ENCODE measurements at regions not wholly inside any gene's neighbourhood (a gene's known extent, or its start where the extent isn't known, plus 50 kb on each side); places are given as distances from the start of the nearest gene placed in this dataset.

DNA sequence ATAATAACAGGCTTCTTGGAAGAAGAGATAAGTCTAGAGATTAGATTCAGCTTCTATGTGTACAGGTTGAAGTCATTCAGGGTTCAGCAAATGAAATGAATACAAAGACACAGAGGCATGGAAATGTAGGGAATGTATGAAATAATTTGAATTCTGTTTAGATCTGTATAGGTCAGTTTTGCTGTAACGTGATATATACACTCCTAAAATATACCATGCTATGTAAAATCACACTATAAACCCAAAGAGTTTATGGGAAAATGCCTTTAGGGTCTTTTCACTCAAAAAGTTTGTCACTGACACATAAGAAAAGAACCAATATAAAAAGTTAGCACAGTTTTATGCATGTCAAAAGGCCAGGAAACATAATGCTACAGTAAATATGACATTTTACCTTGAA lies 854.0 kb downstream of the LRFN5 start:
- no peak for DNase-seq

DNA sequence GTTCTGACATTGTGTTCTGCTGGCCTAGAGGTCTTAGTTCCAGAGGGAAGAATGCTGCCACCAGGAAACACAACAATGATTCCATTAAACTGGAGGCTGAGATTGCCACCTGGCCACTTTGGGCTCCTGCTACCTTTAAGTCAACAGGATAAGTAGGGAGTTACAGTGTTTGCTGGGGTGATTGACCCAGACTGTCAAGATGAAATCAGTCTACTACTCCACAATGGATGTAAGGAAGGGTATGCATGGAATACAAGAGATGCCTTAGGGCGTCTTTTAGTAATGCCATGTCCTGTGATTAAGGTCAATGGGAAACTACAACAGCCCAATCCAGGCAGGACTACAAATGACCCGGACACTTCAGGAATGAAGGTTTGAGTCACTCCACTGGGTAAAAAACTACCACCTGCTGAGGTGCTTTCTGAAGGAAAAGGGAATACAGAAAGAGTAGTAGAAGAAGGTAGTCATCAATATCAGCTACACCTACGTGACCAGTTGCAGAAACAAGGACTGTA lies 852.6 kb downstream of the LRFN5 start:
- no peak for DNase-seq

DNA sequence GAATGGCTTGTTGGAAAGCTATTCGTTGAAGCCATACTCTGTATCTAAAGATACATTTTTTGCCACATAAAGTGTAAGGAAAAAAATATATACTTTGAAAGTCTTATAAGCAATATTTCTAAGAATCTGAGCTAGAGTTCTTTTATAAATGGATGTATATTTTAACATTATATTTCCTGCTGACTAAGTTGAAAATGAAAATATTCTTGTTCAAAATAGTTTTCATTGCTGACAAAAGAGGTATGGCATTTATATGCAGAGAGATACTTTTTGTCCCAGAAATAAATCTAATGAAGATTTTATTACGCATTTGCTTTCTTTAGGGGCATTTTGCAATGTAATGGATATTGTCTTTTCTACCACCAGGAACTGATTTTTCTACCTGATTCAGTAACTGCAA lies 834.9 kb downstream of the LRFN5 start:
- no peak for DNase-seq

DNA sequence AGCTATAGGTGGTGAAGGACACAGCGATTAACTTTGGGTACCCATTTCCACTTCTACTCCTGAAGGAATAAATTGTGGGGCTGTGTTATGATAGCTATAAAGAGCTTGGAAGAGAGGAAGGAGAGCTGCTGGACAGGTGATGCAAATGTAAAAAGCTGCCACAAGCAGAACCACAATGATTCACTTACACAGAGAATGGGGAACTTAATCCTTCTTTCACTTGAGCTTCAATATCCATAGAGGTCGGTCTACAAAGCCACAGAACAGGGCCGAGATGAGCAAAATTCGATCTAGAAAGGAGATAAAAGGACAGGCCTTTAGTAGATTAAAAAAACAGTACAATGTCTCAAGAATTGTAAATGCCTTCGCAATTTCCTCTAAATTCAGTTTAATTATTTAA lies 831.1 kb downstream of the LRFN5 start:
- no peak for DNase-seq

DNA sequence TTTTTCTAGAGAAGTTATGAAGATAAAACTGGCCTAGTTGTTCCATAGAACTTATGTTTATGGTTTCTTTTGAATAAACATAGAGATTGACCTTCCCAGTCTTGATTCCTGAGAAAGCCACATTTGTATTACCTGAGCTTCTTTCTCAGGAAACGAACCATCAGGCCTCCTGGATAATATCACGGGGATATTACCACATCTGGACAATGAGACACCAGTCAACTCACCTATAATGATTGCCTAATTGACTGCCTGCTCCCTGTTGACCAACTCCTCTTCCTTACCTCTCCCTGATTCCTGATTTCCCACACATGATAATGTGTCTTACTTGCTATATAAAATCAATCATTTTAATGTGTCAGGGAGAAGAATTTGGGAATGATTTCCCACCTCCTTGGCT lies 822.7 kb downstream of the LRFN5 start:
- DNase-seq, result no peak

DNA sequence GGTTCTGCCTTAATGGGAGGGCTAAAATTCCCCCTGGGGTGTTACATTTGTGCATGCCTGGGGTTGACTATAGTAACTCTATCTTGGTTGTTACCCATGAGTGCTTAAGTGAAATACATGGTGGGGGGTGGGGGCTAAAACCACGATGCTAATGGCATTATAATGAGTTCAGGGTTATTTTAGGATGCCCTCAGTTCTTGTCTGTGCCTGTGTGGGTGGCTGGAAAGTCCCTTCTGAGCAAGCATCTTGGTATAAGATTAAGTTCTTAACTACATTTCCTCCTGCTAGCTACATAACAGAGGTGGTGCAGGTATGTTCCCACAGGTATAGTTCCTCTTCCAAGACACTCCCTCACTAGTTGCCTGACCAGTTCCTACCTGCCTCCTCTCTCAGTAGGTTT lies 822.3 kb downstream of the LRFN5 start:
- DNase-seq, result no peak

DNA sequence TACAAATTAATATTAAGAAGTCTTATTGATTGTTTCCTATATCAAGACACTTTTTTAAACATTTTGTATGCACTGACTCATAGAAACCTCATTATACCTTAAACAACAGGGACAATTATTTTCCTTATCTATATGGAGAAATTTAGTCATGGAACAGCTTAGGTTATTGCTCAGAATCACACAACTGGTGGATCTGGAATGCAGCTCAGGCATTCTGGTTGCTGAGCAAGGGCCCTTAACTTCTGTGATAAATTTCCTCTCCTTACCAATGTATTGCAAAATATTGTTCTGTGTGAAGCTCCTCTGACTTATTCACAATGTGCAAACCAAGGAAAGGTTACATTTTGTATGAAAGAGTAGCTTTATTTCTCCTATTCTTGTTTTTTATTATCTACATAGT lies 817.8 kb downstream of the LRFN5 start:
- DNase-seq, result no peak

DNA sequence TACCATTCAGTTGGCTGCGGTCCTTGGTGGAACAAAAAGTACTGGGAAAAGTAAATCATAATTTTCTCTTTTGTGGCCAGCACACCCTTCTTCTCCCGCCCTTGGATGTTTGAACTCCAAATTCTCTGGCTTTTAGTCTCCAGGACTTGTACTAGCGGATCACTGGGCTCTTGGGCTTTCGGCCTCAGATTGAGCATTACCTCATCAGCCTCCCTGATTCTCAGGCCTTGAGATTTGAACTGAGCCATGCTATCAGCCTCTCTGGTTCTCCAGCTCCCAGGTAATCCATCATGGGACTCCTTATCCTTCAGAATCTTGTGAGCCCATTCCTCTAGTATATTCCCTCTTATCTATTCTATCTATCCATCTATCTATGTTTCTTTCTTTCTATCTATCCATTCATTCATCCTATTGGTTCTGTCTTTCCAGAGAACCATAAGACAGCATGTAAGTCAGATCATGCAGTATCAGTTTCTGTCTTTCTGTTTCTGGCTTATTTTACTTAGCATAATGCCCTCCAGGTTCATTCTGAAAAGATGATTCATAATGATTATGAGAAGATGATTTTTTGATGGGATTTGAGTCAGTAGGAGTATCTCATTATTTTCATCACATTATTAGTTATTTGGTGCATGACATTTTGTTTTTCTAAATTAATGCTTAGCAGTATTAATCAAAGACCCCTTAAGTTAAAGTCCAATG lies 814.9 kb downstream of the LRFN5 start:
- no peak for DNase-seq

DNA sequence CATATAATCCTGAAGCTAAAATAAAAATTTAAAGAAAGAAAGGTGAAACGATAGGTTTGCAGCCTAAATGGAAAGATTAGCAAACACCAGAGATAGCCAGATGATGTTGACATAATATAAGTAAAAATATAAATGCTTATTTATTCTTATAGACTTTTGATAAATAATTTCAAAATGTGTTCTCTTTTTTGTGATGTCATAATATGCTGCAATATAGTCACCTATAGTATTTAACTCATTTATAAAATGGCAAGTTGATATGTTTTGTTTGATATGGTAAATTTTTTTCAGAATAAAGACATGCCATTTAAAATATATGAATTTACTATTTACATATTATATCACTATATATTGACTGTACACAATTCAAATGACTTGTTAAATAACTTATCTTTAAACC lies 813.4 kb downstream of the LRFN5 start:
- no peak for DNase-seq

DNA sequence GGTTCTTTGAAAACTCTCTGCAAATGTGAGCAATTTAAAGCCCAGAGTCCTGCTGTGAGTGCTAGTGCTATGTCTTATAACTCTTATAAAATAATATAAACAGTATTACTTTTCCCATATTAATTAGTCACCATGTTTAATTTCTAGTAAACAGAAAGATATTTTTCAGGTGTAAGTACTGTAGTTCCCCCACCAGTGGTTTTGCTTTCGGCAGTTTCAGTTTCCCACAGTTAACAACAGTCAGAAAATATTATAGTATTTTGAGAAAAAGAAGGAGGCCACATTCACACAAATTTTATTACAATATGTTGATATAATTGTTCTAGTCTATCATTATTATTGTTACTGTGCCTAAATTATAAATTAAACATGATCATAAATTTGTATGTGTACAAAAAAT lies 800.5 kb downstream of the LRFN5 start:
- no peak for DNase-seq

DNA sequence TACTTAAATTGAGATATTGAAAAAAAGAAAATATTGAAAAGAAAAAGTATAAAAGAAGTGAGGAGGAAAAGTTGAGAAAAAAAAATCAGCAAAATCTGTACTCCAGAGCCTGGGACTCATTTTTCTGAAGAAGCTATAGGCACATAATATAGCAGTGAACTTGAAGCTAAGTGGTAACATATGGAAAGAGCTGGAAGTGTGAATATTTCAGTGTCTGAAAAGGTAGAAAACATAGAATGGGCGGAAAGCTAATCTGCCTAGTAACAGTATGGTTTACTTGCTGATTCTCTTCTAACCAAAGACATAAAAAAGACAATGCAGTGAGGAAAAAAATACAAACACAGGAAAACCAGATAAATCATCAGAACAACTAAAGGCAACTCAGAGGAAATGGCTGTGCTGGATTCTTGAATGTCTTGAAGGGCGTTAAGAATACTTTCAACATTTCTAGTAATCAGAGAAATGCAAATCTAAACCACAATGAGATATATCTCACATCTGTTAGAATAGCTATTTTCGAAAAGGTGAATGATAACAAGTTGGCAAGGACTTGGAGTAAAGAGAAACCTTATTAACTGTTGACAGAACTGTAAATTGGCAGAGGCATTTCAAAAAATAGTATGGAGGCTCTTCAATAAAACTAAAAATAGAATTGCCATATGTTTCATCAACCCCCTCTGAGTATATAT lies 784.6 kb downstream of the LRFN5 start:
- no peak for DNase-seq

DNA sequence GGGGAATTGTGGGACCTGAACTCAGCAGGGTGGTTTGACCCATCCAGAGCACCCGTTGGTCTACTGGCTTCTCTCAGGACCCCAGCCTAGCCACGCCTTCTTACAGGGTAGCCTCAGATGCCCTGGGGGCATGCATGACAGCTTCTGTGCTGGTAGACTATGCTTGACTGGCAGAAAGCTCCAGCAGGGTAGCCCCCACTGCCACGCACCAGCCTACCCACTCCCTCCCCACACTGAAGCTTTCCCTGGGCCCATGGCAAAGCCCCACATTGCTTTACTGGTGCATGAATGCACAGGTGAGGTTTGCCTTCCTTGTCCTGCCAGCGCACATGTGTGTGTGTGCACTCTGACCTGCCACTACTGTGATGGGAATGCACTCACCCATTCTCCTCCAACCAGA lies 772.2 kb downstream of the LRFN5 start:
- no peak for DNase-seq

DNA sequence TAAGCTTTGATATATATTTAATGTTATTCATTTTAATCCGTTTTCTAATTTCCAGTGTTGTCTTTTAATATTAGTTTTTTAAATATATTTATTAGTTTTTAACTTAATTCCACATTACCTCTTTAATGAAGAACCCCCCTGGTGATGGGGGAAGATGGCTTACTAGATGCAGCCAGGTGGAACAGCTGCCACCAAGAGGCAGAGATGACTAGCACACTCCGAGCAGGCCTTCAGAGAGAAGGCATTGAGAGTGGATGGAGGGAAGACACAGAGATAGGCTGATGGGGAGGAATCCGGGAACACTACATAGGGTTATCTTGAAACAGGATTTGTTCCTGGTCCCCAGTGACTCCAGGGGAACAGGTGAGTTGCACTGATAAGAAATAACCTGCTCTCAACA lies 771.6 kb downstream of the LRFN5 start:
- no peak for DNase-seq

DNA sequence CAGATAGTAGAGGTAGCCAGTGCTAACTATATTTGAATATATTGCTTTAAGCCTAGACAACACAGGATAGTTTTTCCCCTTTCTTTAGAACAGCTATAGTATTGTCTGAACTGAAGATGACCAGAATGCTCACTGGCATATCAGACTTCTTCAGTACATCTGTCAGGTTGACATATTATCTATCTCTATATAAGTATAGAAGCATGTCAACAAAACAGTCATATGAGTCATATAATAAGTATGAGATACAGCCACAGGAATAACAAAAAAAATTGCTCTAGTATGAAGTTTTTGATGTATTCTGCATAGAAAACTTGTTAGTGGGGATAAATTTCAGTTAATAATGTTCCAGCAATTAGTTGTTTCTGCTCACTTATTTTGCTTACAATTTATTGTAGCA lies 767.7 kb downstream of the LRFN5 start:
- DNase-seq, result no peak

DNA sequence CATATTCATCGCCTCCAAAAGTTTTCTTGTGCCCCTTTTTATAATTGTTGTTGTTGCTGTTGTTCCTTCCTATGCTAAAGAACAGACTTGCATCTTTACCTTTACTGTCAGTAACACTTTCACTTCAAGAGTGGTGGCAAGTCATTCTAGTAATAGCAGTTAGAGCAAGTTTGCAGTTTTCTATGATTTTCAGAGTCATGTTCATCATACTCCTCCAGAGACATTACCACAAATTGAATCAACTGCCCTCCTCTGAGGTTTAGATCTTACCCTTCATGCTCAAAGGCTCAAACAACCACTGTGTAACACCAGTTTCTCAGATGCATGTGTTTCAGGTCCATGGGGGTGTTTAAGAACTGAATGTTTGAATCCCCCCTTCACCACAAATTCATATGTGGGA lies 763.4 kb downstream of the LRFN5 start:
- DNase-seq, result no peak

DNA sequence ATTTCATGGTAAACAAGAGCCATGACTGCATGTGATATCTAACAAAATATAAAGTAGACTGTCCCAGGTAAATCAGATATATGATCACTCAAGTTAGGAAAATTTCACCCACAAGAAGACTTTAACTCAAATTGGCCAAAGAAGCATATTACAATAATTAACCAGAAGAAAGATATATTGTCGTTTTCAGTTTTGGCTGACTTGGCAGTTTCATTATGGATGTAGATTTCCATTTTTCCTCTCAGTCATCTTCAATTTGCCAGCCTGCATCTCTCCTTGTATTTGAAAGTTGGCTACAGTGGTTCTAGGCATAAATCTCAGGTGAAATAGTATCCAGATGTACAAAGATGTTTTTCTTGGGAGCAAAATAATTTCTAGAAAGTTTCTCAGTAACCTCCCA lies 761.6 kb downstream of the LRFN5 start:
- no peak for DNase-seq

DNA sequence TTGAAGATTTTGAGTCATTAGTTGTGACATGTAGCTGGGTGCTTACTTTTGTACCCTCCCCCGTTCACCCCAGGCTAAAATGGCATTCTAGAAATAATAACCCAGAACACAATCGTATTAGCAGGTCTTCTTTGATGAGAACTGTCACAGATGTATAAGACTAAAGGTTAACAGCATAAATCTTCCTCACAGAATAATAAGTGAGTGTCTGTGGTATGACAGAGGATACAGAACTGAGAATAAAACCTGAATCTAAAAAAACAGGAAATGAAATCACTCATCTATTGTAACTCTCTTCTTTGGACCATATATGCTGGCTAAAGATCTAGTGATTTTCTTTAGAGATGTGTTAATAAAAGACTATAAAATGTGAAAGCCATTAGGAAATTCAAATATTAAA lies 746.6 kb downstream of the LRFN5 start:
- DNase-seq, result no peak

DNA sequence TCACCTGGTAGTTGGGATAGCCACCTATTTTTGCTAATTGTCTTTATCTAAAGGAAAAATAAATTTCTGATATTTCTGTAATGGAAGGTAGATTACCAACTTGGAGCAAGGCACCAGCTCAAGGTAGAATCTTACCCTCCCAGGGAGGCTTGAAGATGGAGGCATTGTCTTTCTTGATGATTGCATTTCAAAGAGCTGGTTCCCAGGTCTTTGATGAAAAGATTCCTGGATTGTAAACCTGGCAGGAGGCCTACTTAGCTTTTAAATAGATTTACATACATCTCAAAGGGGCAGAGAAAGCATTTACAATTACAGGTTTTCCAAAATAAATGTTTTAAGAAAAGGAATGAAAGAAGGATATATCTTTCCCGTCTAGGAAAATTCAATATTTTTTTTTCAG lies 729.2 kb downstream of the LRFN5 start:
- no peak for DNase-seq

DNA sequence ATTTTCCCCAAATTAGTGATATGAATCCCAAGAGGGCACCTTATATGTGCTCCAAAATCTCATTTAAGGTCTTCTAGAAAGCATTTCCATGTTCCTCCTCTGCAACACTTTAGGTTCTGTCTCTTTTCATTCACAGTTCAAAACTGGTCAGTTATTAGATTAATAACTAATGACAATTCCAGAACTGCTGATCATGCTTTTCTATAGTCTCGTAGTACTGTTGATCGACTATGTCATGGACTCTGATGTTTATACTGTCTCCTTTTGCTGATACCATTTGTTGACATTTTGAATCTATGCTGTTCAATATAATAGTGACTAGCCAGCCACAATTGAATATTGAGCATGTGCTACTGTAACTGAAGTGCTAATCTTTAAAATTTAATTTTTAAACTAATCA lies 728.3 kb downstream of the LRFN5 start:
- DNase-seq, result no peak

DNA sequence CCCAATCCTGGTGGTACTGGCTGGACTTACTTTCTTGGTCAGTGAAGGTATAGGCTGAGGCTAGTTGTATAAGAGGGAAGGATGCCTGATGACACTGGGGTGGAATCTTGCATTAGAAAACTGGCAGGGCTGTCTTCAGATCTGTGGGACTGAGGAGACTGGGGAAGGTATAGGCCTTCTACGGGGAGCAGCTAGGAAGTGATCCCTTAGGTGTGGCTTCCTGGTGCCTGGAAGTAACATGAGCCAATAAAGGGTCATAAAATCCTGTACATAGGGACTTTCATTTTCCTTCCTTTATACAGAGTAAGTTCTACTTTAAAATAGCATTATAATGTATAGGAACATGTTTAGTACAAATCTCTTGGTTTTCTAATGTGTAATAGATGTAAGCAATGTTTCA lies 716.8 kb downstream of the LRFN5 start:
- DNase-seq, result no peak

DNA sequence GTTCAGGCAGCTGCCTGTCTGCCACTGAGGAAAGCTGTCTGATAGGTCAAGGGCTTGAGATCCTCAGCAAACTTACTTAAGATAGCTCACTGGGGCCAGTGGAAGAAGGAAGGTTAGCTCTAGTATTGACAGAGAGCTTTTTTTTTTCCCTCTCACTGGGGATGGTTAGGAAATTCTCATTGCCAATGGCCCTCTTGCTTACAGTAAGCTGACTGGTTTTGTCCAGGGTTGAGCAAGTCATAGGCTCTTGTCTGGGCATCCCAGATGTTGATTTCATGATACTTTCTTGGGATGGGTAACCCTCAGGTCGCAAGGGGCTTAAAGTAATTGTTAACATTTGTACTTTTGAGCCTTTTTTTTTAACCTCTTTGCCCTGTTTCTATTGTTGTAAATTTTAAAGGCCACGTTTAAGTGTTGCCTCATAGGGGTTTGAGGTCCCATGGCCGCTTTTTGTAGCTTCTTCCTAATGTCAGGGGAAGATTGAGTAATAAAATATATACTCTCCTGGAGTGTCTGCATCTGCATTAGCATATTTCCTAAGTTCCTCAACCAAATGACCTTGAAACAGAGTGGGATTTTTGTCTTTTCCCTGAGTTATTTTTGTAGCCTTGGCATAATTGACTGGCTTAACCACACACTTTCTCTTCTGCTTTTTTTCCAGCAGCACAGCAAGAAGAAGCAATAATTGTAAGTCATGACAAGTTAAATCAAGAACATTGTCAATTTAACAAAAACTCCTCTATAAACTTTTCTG lies 716.0 kb downstream of the LRFN5 start:
- no peak for DNase-seq

DNA sequence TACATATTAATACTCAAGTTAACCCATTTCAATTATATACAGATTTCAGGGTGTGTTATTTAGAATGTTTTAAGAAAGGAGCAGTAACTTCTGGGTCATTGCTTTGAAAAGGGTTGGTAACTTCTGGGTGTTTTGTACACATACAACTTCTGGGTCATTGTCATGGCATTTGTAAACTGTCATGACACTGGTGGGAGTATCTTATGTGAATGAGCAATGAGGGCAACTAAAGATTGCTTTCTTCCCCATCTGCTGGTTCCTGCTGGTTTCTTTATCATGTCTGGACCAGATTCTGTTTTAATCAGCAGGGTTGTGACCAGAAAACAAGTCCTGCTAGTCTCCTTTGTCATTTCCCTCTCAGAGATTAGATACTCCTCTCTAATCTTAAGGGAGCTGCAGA lies 713.3 kb downstream of the LRFN5 start:
- no peak for DNase-seq

DNA sequence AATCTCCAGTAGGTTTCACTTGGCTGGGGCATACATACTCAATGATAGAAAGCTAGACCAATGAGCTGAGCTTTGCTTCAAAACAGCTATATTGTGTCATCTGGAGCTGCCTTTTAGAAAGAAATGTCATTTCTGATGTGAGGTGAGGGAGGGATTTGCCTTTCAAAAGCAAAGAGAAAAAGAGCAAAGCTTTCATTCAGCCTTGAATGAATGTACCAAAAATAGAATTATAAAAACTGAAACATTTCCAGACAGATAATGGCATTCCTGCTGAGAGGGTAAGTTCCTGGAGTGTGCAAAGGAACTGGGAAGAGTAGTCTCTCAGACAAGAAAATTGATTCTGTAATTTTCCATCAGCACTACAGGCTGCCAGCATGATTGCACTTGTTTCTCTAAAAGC lies 710.0 kb downstream of the LRFN5 start:
- DNase-seq, result no peak

DNA sequence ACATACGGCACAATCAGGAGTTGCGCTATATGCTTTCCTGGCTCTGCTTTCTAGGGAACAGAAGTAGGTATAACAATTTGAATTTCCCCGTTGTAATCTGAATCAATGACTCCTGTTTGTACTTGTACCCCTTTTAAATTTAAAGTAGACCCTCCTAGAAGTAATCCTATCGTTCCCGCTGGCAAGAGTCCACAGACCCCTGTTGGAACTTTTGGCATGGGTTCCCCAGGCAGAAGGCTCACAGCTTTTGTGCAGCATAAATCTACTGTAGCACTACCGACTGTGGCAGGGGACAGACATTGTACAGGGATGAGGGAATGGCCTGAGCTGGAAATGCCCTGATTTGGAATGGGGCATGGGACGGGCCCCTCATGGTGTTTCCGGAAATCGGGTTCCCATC lies 705.2 kb downstream of the LRFN5 start:
- DNase-seq, result no peak
